Progenitor cell of endocrine pancreas (in vitro differentiated cells): ENCODE measurements at regions not wholly inside any gene's neighbourhood (a gene's known extent, or its start where the extent isn't known, plus 50 kb on each side); places are given as distances from the start of the nearest gene placed in this dataset.

ENCODE experiments used
- DNase-seq: peaks from one replicate; pipeline ENCODE4 v3.0.0; 2021; ENCODE audit warnings: low spot score; ENCODE audit not compliant: unreplicated experiment
- H3K27ac Mint-ChIP-seq: 2 replicates; pipeline ENCODE4 v1.8.0; 2021; ENCODE audit warnings: mild to moderate bottlenecking, moderate library complexity, mixed read lengths
- H3K27me3 Mint-ChIP-seq: 2 replicates; pipeline ENCODE4 v1.8.0; 2021; ENCODE audit warnings: mixed read lengths
- H3K36me3 Mint-ChIP-seq: 2 replicates; pipeline ENCODE4 v1.8.0; 2022; ENCODE audit warnings: mixed read lengths; ENCODE audit not compliant: insufficient read depth
- H3K4me1 Mint-ChIP-seq: 2 replicates; pipeline ENCODE4 v1.8.0; 2021; ENCODE audit warnings: low read depth, mixed read lengths
- H3K4me3 Mint-ChIP-seq: 2 replicates; pipeline ENCODE4 v1.8.0; 2021; ENCODE audit warnings: low read depth, mild to moderate bottlenecking, moderate library complexity, mixed read lengths
- H3K9me3 Mint-ChIP-seq: 2 replicates; pipeline ENCODE4 v1.8.0; 2021; ENCODE audit warnings: low read depth, mixed read lengths
- TF ChIP-seq, protein P1 (sequence below): fragments of 200-600 bp; sonication (generic); IDR thresholded peaks from one replicate; pipeline ENCODE4 v1.5.0; 2021; ENCODE audit warnings: antibody characterized with exemption, mild to moderate bottlenecking; ENCODE audit not compliant: unreplicated experiment

DNA sequence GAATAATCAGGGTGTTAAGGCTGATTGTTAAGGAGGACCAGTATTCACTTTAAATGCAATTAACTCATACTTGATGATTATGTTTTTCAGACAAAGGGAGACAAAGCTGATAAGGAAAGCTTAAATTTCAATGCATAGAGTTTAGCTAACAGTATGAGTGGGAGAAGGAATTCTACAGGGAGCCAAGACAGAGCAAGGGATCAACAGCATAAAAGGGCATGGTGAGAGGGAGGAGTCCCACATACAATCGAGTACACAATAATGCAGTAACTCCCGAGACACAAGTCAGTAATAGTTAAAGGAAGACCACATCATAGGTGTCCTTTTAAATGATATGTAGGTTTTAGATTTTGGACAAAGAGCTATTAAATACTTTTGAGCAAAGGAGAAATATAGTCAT, 191.7 kb upstream of the PTPRD start:
- no peak for DNase-seq
- Mint-ChIP-seq H3K4me1 (no peaks in the 10 kb centered on the region), H3K27ac (no peak overlapping the region), H3K36me3 (no peaks in the 10 kb centered on the region), H3K27me3 (no peaks in the 10 kb centered on the region), H3K9me3 (peaks cover 5% of the 10 kb centered on the region), H3K4me3 (no peak overlapping the region)
- TF ChIP-seq, protein P1, sequence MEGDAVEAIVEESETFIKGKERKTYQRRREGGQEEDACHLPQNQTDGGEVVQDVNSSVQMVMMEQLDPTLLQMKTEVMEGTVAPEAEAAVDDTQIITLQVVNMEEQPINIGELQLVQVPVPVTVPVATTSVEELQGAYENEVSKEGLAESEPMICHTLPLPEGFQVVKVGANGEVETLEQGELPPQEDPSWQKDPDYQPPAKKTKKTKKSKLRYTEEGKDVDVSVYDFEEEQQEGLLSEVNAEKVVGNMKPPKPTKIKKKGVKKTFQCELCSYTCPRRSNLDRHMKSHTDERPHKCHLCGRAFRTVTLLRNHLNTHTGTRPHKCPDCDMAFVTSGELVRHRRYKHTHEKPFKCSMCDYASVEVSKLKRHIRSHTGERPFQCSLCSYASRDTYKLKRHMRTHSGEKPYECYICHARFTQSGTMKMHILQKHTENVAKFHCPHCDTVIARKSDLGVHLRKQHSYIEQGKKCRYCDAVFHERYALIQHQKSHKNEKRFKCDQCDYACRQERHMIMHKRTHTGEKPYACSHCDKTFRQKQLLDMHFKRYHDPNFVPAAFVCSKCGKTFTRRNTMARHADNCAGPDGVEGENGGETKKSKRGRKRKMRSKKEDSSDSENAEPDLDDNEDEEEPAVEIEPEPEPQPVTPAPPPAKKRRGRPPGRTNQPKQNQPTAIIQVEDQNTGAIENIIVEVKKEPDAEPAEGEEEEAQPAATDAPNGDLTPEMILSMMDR, result no peak

DNA sequence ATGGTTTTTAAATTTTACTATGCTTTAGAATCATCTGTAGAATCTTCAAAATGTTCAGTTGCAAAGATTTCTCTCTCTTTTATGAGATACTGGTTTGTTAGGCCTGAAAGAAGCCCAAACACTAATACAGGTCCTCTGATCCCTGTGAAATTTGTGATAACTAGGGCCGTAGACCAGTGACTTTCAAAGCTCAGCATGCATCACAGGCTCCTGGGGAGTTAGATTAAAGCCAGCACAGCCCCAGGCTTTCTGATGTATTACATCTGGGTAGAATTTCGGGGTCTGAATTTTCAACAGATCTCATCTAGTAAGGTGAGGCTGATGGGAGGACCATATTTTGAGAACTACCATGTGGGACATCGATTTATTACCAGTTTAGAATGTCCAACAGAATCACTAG, 194.1 kb upstream of the PTPRD start:
- Mint-ChIP-seq H3K27me3 (no peaks in the 10 kb centered on the region), H3K36me3 (no peaks in the 10 kb centered on the region), H3K4me3 (no peak overlapping the region), H3K9me3 (no peaks in the 10 kb centered on the region), H3K27ac (no peak overlapping the region), H3K4me1 (no peaks in the 10 kb centered on the region)
- DNase-seq, result no peak
- TF ChIP-seq, protein P1, result no peak

DNA sequence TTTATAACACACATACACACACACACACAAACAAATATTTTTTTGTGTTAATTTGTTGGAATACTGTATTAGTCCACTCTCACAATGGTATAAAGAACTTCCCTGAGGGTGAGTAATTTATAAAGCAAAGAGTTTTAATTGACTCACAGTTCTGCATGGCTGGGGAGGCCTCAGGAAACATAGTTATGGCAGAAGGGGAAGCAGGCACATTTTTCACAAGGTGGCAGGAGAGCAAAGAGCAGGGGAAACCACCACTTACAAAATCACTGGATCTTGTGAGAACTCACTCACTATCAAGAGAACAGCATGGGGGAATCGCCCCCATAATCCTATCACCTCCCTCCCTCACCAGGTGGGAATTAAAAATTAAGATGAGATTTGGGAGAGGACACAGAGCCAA, 205.4 kb upstream of the PTPRD start:
- no peaks in the 10 kb centered on the region for H3K27me3 Mint-ChIP-seq
- DNase-seq, result no peak
- no peak overlapping the region for H3K27ac Mint-ChIP-seq
- no peaks in the 10 kb centered on the region for H3K9me3 Mint-ChIP-seq
- TF ChIP-seq, protein P1, result no peak
- no peaks in the 10 kb centered on the region for H3K4me1 Mint-ChIP-seq
- H3K36me3 Mint-ChIP-seq, result no peaks in the 10 kb centered on the region
- no peak overlapping the region for H3K4me3 Mint-ChIP-seq

DNA sequence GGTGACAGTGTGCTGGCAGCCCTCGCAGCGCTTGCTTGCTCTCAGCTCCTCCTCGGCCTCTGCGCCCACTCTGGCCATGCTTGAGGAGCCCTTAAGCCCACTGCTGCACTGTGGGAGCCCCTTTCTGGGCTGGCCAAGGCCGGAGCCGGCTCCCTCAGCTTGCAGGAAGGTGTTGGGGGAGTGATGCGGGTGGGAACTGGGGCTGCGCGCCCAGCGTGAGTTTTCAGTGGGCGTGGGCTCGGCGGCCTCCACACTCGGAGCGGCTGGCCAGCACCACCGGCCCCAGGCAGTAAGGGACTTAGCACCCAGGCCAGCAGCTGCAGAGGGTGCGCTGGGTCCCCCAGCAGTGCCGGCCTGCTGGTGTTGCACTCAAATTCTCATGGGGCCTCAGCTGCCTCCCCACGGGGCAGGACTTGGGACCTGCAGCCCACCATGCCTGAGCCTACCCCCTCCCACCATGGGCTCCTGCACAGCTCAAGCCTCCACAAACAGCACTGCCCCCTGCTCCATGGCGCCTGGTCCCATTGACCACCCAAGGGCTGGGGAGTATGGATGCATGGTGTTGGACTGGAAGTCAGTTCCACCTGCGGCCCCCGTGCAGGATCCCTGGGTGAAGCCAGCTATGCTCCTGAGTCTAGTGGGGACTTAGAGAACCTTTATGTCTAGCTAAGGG, 223.1 kb upstream of the PTPRD start:
- Mint-ChIP-seq H3K4me1 (peaks cover 3% of the 10 kb centered on the region), H3K27me3 (no peaks in the 10 kb centered on the region), H3K4me3 (no peak overlapping the region), H3K27ac (no peak overlapping the region), H3K9me3 (no peaks in the 10 kb centered on the region), H3K36me3 (no peaks in the 10 kb centered on the region)
- no peak for DNase-seq
- TF ChIP-seq, protein P1, result no peak

DNA sequence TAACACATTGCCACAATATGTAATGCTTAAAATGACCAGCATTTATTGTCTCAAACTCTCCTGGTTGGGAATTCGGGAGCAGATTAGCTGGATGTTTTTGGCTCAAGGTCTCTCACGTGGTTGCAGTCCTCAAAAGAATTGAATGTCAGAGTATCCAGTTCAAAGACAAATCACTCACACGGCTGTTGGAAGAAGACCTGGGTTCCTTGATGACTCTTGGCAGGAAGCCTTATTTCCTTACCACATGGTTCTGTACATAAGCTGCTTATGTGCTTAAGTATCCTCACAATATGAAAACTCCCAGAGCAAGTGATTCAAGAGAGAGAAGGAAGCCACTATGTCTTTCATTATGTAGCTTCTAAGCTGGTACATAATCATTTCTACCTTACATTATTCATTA, 230.3 kb upstream of the PTPRD start:
- H3K36me3 Mint-ChIP-seq, result no peaks in the 10 kb centered on the region
- H3K27ac Mint-ChIP-seq, result no peak overlapping the region
- no peaks in the 10 kb centered on the region for H3K4me1 Mint-ChIP-seq

More for the DNA sequence above, 230.3 kb upstream of the PTPRD start:
- no peak for DNase-seq
- H3K9me3 Mint-ChIP-seq, result no peaks in the 10 kb centered on the region
- TF ChIP-seq, protein P1, result no peak
- no peaks in the 10 kb centered on the region for H3K27me3 Mint-ChIP-seq
- H3K4me3 Mint-ChIP-seq, result no peak overlapping the region
